Ureter (tissue), 1 donor: ENCODE measurements at regions not wholly inside any gene's neighbourhood (a gene's known extent, or its start where the extent isn't known, plus 50 kb on each side); places are given as distances from the start of the nearest gene placed in this dataset.
A peak's percentile ranks its signal among the peaks of the same experiment; 100 is the strongest.
"Not testable (repeated sequence)": the region's sequence is repeated elsewhere in the genome, so short reads cannot be mapped to it uniquely, and the experiment has no call there.

Experiments used
- DNase-seq: peaks from one replicate; pipeline ENCODE4 v3.0.0-alpha.2; 2020; ENCODE audit warnings: low spot score
- donor health status: DM: yes; HTN: yes; CAD: no.

DNA sequence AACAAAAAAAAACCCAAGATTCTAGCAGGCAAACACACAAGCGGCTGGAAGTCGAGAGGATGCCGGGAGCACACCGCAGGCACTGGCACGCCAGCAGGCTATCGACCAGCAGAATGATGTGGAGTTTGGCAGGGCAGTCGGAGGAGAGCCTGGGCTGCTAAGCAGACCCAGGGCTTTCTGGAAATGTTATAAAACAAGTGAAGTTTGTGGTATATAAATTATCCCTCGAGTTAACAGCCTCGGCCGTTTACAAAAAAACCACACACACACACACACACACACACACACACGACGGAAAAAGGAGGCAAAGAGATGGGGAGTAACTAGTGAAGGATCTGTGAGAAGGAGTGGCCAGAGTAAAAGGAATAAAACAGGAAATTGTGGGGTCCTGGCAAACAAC lies 87.2 kb upstream of the IVNS1ABP start:
- DNase-seq, result no peak

DNA sequence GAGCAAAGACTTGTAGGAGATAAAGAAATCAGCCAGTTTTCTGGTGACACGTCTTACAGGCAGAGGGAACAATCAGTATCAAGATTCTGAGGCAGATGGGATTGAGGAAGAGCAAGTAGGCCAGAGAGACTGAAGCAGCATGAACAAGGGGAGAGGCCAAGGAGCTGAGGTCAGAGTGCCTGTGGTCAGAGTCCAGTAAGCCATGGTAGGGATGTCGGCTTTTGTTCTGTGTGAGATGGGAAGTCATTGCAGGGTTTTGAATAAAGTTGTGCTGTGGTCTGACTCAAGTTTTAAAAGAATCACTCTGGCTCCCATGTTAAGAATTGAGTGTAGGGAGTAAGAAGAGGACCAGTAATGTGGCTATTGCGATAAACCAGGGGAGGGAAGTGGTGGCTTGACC lies 85.9 kb upstream of the IVNS1ABP start:
- no peak for DNase-seq

DNA sequence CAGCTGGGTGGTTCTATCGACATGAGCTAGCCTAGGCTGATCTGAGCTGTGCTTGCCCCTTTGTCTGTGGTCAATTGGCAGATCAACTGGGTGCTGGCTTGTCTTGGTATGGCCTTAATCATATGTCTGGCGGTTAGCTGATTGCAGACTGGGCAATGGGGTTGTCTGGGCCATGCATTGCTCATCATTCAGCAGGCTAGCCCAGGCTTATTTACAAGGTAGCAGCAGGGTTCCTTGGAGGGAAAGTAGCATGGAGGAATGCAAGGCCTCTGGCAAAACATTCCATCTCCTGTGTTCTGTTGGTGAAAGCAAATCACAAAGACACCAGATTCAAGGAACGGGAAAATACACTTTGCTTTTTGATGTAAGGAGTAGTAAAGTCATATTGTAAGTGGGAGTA lies 84.0 kb upstream of the IVNS1ABP start:
- no peak for DNase-seq

GRCh38 chr1:185400052-185400451 lies 83.0 kb upstream of the IVNS1ABP start:
- no peak for DNase-seq

- no peak for DNase-seq
Measured at GRCh38 chr1:185398599-185398998, 81.6 kb upstream of the IVNS1ABP start.

- no peak for DNase-seq
Measured at GRCh38 chr1:185398022-185398421, 81.0 kb upstream of the IVNS1ABP start.

GRCh38 chr1:185397183-185397582 lies 80.1 kb upstream of the IVNS1ABP start:
- DNase-seq, result no peak

DNA sequence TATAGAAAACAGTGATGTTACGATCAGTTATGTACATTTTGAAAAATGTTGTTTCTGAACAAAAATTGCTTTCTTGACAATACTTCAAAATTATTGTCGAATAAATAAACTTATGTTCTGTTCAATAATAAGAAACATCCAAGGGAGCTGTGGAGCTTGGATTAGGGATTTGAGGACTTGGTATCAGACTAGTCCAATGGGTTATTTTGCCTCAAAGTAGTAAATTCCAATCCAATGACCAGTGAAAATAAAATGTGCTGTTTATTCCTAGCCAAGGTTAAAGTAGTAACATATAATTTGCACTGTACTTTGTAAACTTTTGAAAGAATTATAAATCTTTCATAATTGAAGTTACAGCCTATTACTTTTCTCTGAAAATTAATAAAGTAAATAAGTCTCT lies 79.1 kb upstream of the IVNS1ABP start:
- DNase-seq, result no peak

- DNase-seq, result peak; percentile 48
Measured at GRCh38 chr1:185393815-185394214, 76.8 kb upstream of the IVNS1ABP start.

DNA sequence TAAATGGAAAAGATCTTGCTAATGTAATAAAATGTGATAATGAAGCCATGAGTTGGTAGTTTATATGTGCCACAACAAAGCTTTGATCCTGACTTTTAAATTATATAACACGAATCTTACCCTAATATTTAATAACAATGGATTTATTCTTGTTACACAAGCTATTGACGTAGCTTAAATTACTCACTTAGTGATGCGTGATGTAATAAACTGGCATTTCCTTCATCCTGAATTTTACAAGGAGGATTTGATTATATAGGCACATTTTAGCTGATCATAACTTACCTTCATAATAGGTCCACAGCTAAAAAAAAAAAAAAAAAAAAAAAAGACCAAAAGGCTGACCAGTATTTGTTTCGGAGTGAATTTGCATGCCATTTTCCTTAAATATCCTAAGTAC lies 76.2 kb upstream of the IVNS1ABP start:
- no peak for DNase-seq

GRCh38 chr1:185388815-185389214 lies 71.8 kb upstream of the IVNS1ABP start:
- DNase-seq, result no peak

DNA sequence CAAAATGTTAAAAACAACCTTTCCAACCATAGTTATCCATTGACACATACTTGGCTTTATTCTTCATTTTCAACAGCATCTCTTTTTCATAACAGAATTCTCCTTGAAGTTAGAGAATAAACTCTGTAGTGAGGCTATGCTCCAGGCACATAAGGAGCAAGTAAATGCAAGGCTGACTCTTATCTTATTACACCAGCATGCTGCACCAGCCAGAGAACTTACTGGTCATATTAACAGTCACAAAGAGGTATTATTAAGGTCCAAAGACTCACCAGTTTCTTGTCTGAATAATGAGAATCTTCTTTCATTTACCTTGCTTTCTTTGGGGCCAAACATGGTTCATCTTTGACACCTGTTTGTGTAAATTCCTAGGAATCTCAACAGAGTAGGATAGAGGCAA lies 71.3 kb upstream of the IVNS1ABP start:
- DNase-seq, result no peak

GRCh38 chr1:185385991-185386390 lies 68.9 kb upstream of the IVNS1ABP start:
- no peak for DNase-seq

DNA sequence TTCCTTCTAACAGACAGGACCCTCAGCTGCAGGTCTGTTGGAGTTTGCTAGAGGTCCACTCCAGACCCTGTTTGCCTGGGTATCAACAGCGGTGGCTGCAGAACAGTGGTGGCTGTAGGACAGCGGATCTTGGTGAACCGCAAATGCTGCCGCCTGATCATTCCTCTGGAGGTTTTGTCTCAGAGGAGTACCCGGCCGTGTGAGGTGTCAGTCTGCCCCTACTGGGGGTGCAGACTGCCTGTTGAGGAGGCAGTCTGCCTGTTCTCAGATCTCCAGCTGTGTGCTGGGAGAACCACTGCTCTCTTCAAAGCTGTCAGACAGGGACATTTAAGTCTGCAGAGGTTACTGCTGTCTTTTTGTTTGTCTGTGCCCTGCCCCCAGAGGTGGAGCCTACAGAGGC lies 66.8 kb upstream of the IVNS1ABP start:
- not testable (repeated sequence) for DNase-seq

GRCh38 chr1:185377831-185378230 lies 60.8 kb upstream of the IVNS1ABP start:
- no peak for DNase-seq

GRCh38 chr1:185376840-185377635 lies 60.0 kb upstream of the IVNS1ABP start:
- no peak for DNase-seq

DNA sequence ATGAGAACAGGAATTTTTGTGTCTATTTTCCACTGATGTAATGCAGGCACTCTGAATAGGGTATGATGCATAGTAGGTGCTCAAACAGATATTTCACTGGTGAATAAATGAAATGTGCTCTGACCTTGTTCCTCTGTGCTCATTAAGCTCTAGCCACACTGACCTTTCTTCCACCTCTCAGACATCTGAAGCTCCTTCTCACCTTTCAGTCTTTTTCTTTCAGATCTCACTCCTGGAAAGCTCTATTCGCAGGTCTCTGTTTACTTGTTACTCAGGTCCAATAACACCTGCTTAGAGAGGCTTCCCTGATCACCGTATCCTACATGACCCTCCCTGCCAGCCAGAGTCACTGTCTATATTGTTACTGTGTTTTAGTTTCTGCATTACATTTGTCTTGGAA lies 59.2 kb upstream of the IVNS1ABP start:
- no peak for DNase-seq

GRCh38 chr1:185375583-185375982 lies 58.5 kb upstream of the IVNS1ABP start:
- no peak for DNase-seq

- DNase-seq, result no peak
Measured at GRCh38 chr1:185373813-185374529, 56.9 kb upstream of the IVNS1ABP start.

DNA sequence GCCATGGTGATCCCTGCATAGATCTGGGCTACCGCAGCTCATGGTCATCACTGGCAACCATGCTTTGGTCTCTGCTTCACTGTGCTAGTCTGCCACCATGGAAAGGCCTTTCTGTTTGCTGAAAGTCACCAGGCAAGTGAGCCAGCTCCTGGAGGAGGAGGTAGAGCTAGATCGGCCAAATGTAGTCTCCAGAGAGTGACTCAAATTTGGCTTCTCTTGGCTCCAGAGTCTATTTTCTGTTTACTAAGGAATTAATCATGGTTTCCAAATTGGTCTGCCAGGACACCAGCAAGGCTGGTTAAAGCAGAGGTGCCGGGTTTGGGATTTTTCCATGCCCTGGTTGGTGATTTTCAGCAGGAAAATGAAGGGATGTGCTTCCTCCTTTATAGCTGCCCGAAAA lies 52.7 kb upstream of the IVNS1ABP start:
- DNase-seq, result no peak

DNA sequence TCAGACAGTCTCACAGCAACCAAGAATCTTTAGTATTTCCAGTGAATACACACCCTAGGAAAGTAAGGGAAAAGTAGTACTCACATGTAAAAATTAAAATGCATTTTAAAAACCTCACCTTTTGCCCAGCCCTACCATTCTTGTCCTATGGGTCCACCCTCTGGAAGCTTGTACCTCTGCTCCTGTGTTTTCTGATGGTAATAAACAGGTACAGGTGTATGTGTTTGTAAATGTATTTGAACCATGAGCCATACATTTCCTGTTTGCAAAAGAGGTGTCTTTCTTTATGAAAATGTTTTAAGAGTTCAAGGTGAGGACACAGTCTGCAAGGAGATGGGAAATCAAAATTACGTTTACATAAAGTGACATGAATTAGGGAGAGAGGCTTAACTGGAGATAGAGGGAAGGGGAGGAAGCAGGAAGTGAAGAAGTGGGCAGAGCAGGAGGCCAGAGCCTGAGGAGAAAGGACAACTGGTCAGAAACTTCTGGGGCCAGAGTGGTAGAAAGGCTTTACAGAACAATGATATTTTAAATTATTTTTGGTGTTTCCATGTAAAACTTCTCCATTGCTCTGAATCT lies 52.0 kb upstream of the IVNS1ABP start:
- DNase-seq, result no peak

DNA sequence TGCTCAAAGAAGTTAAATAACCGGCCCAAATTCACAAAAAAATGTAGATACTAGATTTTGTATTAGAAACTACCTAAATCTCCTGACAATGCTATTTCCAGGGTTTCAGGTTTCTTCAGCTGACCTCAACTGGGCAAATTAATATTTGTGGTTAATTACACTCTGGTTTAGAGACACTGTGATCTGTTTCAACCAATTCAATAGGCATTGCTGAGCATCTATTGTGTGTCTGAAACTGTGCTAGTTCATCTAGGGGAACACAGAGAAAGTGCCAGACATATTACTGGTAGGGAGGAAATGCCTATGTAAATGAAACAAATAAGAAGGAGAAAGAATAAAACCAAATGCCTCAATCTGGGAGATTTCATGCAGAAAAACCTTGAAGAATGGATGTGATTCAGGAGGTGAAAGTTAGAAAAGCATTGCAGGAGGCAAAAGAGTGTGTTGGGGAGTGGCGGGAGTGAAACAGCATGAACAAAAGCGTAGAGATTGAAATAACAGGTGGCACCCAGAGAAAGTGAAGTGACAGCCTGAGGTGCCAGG lies 51.3 kb upstream of the IVNS1ABP start:
- no peak for DNase-seq

GRCh38 chr1:185367218-185367617 lies 50.2 kb upstream of the IVNS1ABP start:
- no peak for DNase-seq
